ENCODE measurements at regions not wholly inside any gene's neighbourhood (a gene's known extent, or its start where the extent isn't known, plus 50 kb on each side); places are given as distances from the start of the nearest gene placed in this dataset.

- no peak for TF ChIP-seq CTCF (IDR thresholded peaks at IDR 0.05)
- H3K9me3 ChIP-seq: peaks cover 0 to 12% of the 10 kb centered on the region in 2 donors
- no peaks in the 10 kb centered on the region for H3K36me3 ChIP-seq
- intact Hi-C loops (cut with DNase I): no loop called here
- no peak for DNase-seq (ENCODE audit: low spot score in 2 of 2)
- H3K27me3 ChIP-seq: no peaks in the 10 kb centered on the region
- no peak overlapping the region for H3K4me3 ChIP-seq
- no peak overlapping the region for H3K27ac ChIP-seq
- no peaks in the 10 kb centered on the region for H3K4me1 ChIP-seq
These were observed 121.1 kb upstream of the HMGA2 start for GRCh38 chr12:65703176-65703575.

DNA sequence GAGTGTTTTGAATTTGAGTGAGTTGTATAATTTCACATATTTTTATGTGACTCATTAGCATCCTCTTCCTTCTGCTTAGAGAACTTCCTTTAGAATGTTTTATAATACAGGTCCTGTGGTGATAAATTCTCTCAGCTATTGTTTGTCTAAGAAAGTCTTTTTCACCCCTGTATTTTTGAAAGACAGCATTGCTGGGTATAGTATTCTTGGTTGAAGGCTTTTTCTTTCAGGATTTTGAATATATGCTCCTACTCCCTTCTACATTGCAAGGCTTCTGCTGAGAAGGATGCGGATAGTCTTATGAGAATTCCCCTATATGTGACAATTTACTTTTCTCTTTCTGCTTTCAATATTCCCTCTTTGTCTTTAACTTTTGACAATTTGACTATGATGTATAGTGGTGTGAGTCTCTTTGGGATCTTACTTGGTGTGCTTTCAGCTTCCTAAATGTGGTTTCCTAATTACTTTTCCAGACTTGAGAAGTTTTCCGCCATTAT is 118.9 kb upstream of the HMGA2 start:
- intact Hi-C loops (cut with DNase I): no loop called here
- TF ChIP-seq CTCF (IDR thresholded peaks at IDR 0.05): no peak
- Histone ChIP-seq H3K27me3 (no peaks in the 10 kb centered on the region), H3K9me3 (peaks cover 0 to 12% of the 10 kb centered on the region in 2 donors), H3K4me1 (no peaks in the 10 kb centered on the region), H3K4me3 (no peak overlapping the region), H3K27ac (no peak overlapping the region), H3K36me3 (no peaks in the 10 kb centered on the region)
- DNase-seq (ENCODE audit: low spot score in 2 of 2): no peak

DNA sequence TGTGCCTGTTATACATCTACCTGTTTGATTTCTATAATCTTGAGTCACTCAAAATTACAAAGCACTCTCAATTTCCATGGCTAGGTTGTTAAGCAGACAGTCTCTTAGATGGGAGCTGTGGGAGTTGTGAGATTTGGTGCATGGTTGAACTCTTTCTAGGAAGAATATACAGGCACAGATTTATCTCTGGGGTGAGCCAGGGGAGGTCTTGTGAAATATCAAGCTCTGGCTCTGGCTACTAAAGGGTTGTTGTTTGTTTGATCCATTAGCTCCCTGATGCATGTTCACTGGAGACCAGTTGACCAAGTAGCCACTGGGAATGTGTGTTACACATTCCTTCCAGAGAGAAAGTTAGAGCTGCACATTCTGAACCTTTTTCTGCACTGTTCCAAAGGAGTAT is 117.2 kb upstream of the HMGA2 start:
- H3K4me1 ChIP-seq: no peaks in the 10 kb centered on the region

GRCh38 chr12:65712260-65713004 is 111.9 kb upstream of the HMGA2 start:
- intact Hi-C loops (cut with DNase I): no loop called here
- DNase-seq (ENCODE audit: low spot score in 2 of 2): no peak
- H3K36me3 ChIP-seq: no peaks in the 10 kb centered on the region
- TF ChIP-seq CTCF (IDR thresholded peaks at IDR 0.05): no peak
- no peak overlapping the region for H3K4me3 ChIP-seq
- H3K9me3 ChIP-seq: no peaks in the 10 kb centered on the region
- H3K27me3 ChIP-seq: no peaks in the 10 kb centered on the region
- no peak overlapping the region for H3K27ac ChIP-seq
- H3K4me1 ChIP-seq: no peaks in the 10 kb centered on the region

More for the DNA sequence above, 117.2 kb upstream of the HMGA2 start:
- no peak for DNase-seq (ENCODE audit: low spot score in 2 of 2)
- Histone ChIP-seq H3K9me3 (peaks cover 0 to 12% of the 10 kb centered on the region in 2 donors), H3K27me3 (no peaks in the 10 kb centered on the region), H3K27ac (no peak overlapping the region), H3K4me3 (no peak overlapping the region), H3K36me3 (no peaks in the 10 kb centered on the region)
- no peak for TF ChIP-seq CTCF (IDR thresholded peaks at IDR 0.05)
- intact Hi-C loops (cut with DNase I): no loop called here

DNA sequence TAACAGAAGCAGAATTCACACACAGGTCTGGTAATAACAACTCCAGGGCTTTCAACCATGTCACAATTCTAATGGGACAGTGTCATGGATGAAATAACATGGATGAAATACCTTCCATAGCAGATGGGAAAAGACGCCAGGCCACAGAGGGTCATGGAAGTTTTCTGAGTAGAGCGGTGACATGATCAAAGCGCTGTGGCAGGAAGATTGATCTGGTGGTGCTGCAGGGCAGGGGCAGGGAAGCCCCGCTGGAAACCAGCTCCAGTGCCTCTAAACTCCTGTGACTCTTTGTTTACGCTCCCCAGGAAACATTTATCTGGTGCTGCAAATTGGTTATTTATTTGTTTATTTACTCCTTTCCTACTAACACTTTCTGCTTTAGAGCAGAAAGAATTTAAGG is 108.3 kb upstream of the HMGA2 start:
- Histone ChIP-seq H3K4me1 (no peaks in the 10 kb centered on the region), H3K9me3 (no peaks in the 10 kb centered on the region), H3K27ac (no peak overlapping the region), H3K36me3 (no peaks in the 10 kb centered on the region), H3K27me3 (no peaks in the 10 kb centered on the region), H3K4me3 (no peak overlapping the region)
- intact Hi-C loops (cut with DNase I): no loop called here
- no peak for DNase-seq (ENCODE audit: low spot score in 2 of 2)
- TF ChIP-seq CTCF (IDR thresholded peaks at IDR 0.05): no peak
